Endothelial cell of umbilical vein (primary cell): ENCODE measurements at regions not wholly inside any gene's neighbourhood (a gene's known extent, or its start where the extent isn't known, plus 50 kb on each side); places are given as distances from the start of the nearest gene placed in this dataset.

Source experiments
- BruUV-seq: library from RNA; stranded (reverse); fragments of 400-500 nt; replicated peaks from 2 replicates; lab custom pipeline; 2021; lab: Mats Ljungman, UMichigan
- CTCF ChIA-PET: fragments of 300-600, 350-600 bp; sonication (Branson Sonifier 250); formaldehyde crosslinking; loops from one replicate; lab custom pipeline; 2021; ENCODE audit warnings: antibody characterized with exemption, inconsistent platforms; lab: Charles Lee
- POLR2A ChIA-PET: fragments of 300-600, 350-600 bp; sonication (Branson Sonifier 250); formaldehyde crosslinking; loops from one replicate; lab custom pipeline; 2021; ENCODE audit warnings: antibody characterized with exemption, inconsistent platforms; lab: Charles Lee
- DNase-seq: peaks from one replicate; pipeline ENCODE4 v3.0.0-alpha.2; 2011; ENCODE audit warnings: low read depth, low spot score
- FAIRE-seq: peaks from 2 replicates; lab custom pipeline; 2011; peaks lifted over from hg19 to GRCh38; lab: Jason Lieb, UNC
- H2AFZ ChIP-seq: 2 replicates; pipeline ENCODE4 v1.6.0; 2012; ENCODE audit warnings: low read depth, low read length, control low read depth, inconsistent platforms
- H3K27ac ChIP-seq: 2 replicates; pipeline ENCODE4 v1.5.1; 2011; ENCODE audit warnings: low read depth, mild to moderate bottlenecking, control low read depth, low read length, moderate library complexity; ENCODE audit not compliant: insufficient read depth
- H3K27me3 ChIP-seq, 2 experiments: 2 replicates each; pipeline versions ENCODE4 v1.6.0 to v1.6.1; 2011; ENCODE audit warnings: low read length in 2 of 2, mixed read lengths in 1 of 2; ENCODE audit not compliant: control insufficient read depth in 2 of 2, insufficient read depth in 2 of 2
- H3K36me3 ChIP-seq, 2 experiments: 2 replicates in 1 of 2; 3 replicates in 1 of 2; pipeline ENCODE4 v1.5.1; 2011; ENCODE audit warnings: low read length in 2 of 2, mild to moderate bottlenecking in 1 of 2, moderate library complexity in 1 of 2; ENCODE audit not compliant: control insufficient read depth in 2 of 2, insufficient read depth in 2 of 2; ENCODE audit errors: extremely low read depth in 1 of 2
- H3K4me1 ChIP-seq: 3 replicates; pipeline ENCODE4 v1.5.1; 2011; ENCODE audit warnings: mild to moderate bottlenecking, low read length; ENCODE audit not compliant: control insufficient read depth, insufficient read depth; ENCODE audit errors: extremely low read depth
- H3K4me2 ChIP-seq: 2 replicates; pipeline ENCODE4 v1.6.1; 2011; ENCODE audit warnings: low read length, control low read depth, mixed read lengths; ENCODE audit not compliant: insufficient read depth
- H3K4me3 ChIP-seq, 3 experiments: fragments of 200-600 bp in 1 of 3; sonication (generic), shearing (Covaris generic) in 1 of 3; replicated peaks in 1 of 3; 2 replicates each; pipeline ENCODE4 v1.5.1; 2011 to 2016; ENCODE audit warnings: control low read depth in 3 of 3, low read length in 3 of 3, mild to moderate bottlenecking in 2 of 3, inconsistent platforms in 1 of 3, low read depth in 1 of 3, moderate library complexity in 1 of 3; ENCODE audit not compliant: insufficient read depth in 1 of 3
- H3K79me2 ChIP-seq: 2 replicates; pipeline ENCODE4 v1.6.0; 2012; ENCODE audit warnings: low read length, inconsistent platforms; ENCODE audit not compliant: control insufficient read depth, insufficient read depth
- H3K9ac ChIP-seq: replicated peaks from 2 replicates; pipeline ENCODE3; 2011; ENCODE audit warnings: low read length, control low read depth; ENCODE audit not compliant: insufficient read depth; ENCODE audit errors: extremely low read depth
- H3K9me1 ChIP-seq: replicated peaks from 3 replicates; pipeline ENCODE4 v1.6.0; 2011; ENCODE audit warnings: mild to moderate bottlenecking, low read length; ENCODE audit not compliant: control insufficient read depth, insufficient read depth; ENCODE audit errors: extremely low read depth
- H3K9me3 ChIP-seq: replicated peaks from 2 replicates; pipeline ENCODE4 v1.5.1; 2012; ENCODE audit warnings: low read length, inconsistent platforms; ENCODE audit not compliant: control insufficient read depth, insufficient read depth
- H4K20me1 ChIP-seq: replicated peaks from 2 replicates; pipeline ENCODE3; 2011; ENCODE audit warnings: mild to moderate bottlenecking, low read length; ENCODE audit not compliant: control insufficient read depth, insufficient read depth; ENCODE audit errors: extremely low read depth
- EZH2 ChIP-seq: IDR thresholded peaks from 2 replicates; pipeline ENCODE4 v1.6.1; 2012; ENCODE audit warnings: borderline replicate concordance, low read depth, mild to moderate bottlenecking, moderate library complexity, low read length, inconsistent platforms; ENCODE audit not compliant: severe bottlenecking
- FOS ChIP-seq: IDR thresholded peaks from 2 replicates; pipeline ENCODE4 v1.6.1; 2011; ENCODE audit warnings: mild to moderate bottlenecking, low read length, moderate library complexity, borderline replicate concordance; ENCODE audit not compliant: insufficient read depth
- GATA2 ChIP-seq: IDR thresholded peaks from 2 replicates; pipeline ENCODE4 v1.7.0; 2011; ENCODE audit warnings: low read depth, mild to moderate bottlenecking, moderate library complexity, mixed read lengths, low read length; ENCODE audit not compliant: insufficient read length, insufficient read depth
- JUN ChIP-seq: IDR thresholded peaks from 2 replicates; pipeline ENCODE4 v1.6.1; 2011; ENCODE audit warnings: borderline replicate concordance, low read depth; ENCODE audit not compliant: insufficient read length, insufficient read depth
- MYC ChIP-seq: IDR thresholded peaks from one replicate; pipeline ENCODE4 v1.6.1; 2011; ENCODE audit warnings: mild to moderate bottlenecking, low read depth, low read length
- POLR2A ChIP-seq: IDR thresholded peaks from 2 replicates; pipeline ENCODE4 v1.6.1; 2012; ENCODE audit warnings: low read depth, mild to moderate bottlenecking, control low read depth, low read length
- POLR2AphosphoS5 ChIP-seq: IDR thresholded peaks from 2 replicates; pipeline ENCODE4 v1.6.1; 2012; ENCODE audit warnings: low read depth, mild to moderate bottlenecking, control low read depth, low read length, moderate library complexity; ENCODE audit not compliant: insufficient read depth
- dilution Hi-C: fragments of 300-500 bp; cut with MboI; formaldehyde crosslinking; loops from one replicate; pipeline ENCODE4 v1.15.0; 2019; ENCODE audit warnings: low sequenced_read_pairs; ENCODE audit not compliant: extremely low pct_ligation_motif_present
- intact Hi-C: fragments of 100-400 bp; cut with micrococcal nuclease; formaldehyde crosslinking; loops from one replicate; pipeline ENCODE4 v1.10.0; 2022
- TF ChIP-seq, protein P1 (sequence below): IDR thresholded peaks from 2 replicates; pipeline ENCODE4 v1.6.1; 2011; ENCODE audit not compliant: insufficient read depth, insufficient read length
- TF ChIP-seq, protein P2 (sequence below), 2 donors: IDR thresholded peaks; 1 replicate in 1 of 2; 2 replicates in 1 of 2; pipeline ENCODE4 v1.5.1; 2011; ENCODE audit warnings: low read length in 2 of 2, mild to moderate bottlenecking in 2 of 2, moderate library complexity in 2 of 2, control low read depth in 1 of 2, inconsistent platforms in 1 of 2, low read depth in 1 of 2; ENCODE audit not compliant: insufficient read depth in 1 of 2; ENCODE audit errors: extremely low read depth in 1 of 2

DNA sequence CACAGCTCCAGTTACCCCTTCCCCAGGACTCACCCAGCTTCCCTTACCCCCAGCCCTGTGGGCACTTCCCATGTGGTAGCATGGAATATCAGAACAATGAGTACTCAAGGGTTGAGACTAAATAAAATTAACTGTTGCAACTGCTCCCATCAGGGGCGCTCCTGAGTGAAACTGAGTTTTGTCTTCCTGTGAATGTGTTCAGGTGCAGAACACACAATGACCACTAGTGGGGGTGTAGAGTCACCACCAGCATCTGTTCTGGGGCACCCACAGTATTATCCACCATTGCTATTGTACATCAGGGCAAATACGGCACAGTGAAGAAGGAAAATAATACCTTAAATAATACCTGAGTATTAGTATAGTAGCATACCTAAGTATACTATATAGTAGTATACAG, 689.7 kb downstream of the TBC1D22A start:
- intact Hi-C loops = no loop called here
- ChIA-PET CTCF (no interaction called here), POLR2A (no interaction called here)
- no peak for FAIRE-seq
- H3K9ac ChIP-seq = no peak overlapping the region
- H3K36me3 ChIP-seq = no peaks in the 10 kb centered on the region
- H3K4me1 ChIP-seq = no peaks in the 10 kb centered on the region
- no peak for DNase-seq
- no peak for TF ChIP-seq POLR2A
- no peak for TF ChIP-seq MYC
- TF ChIP-seq GATA2 = no peak
- TF ChIP-seq, protein P1, sequence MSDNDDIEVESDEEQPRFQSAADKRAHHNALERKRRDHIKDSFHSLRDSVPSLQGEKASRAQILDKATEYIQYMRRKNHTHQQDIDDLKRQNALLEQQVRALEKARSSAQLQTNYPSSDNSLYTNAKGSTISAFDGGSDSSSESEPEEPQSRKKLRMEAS = no peak
- no peak for TF ChIP-seq POLR2AphosphoS5
- no peak for TF ChIP-seq JUN
- TF ChIP-seq FOS = no peak
- TF ChIP-seq EZH2 = no peak
- TF ChIP-seq, protein P2, sequence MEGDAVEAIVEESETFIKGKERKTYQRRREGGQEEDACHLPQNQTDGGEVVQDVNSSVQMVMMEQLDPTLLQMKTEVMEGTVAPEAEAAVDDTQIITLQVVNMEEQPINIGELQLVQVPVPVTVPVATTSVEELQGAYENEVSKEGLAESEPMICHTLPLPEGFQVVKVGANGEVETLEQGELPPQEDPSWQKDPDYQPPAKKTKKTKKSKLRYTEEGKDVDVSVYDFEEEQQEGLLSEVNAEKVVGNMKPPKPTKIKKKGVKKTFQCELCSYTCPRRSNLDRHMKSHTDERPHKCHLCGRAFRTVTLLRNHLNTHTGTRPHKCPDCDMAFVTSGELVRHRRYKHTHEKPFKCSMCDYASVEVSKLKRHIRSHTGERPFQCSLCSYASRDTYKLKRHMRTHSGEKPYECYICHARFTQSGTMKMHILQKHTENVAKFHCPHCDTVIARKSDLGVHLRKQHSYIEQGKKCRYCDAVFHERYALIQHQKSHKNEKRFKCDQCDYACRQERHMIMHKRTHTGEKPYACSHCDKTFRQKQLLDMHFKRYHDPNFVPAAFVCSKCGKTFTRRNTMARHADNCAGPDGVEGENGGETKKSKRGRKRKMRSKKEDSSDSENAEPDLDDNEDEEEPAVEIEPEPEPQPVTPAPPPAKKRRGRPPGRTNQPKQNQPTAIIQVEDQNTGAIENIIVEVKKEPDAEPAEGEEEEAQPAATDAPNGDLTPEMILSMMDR (IDR thresholded peaks at IDR 0.05; ENCODE audit: extremely low read depth in 1 of 2, insufficient read depth in 1 of 2, low read depth in 1 of 2, low read length in 2 of 2) = no peak
- no peak overlapping the region for H3K4me3 ChIP-seq
- no peaks in the 10 kb centered on the region for H3K9me1 ChIP-seq
- no peaks in the 10 kb centered on the region for H3K79me2 ChIP-seq
- no peak overlapping the region for H3K4me2 ChIP-seq
- no TSS peak for BruUV-seq
- H3K27ac ChIP-seq = no peak overlapping the region
- H4K20me1 ChIP-seq = no peaks in the 10 kb centered on the region
- peaks cover 7% of the 10 kb centered on the region for H3K9me3 ChIP-seq
- H3K27me3 ChIP-seq = no peaks in the 10 kb centered on the region
- H2AFZ ChIP-seq = no peak overlapping the region
- dilution Hi-C loops = no loop called here
